Progenitor cell of endocrine pancreas (in vitro differentiated cells): ENCODE measurements at regions not wholly inside any gene's neighbourhood (a gene's known extent, or its start where the extent isn't known, plus 50 kb on each side); places are given as distances from the start of the nearest gene placed in this dataset.

Experiments
- DNase-seq: peaks from one replicate; pipeline ENCODE4 v3.0.0; 2021; ENCODE audit warnings: low spot score; ENCODE audit not compliant: unreplicated experiment
- H3K27ac Mint-ChIP-seq: 2 replicates; pipeline ENCODE4 v1.8.0; 2021; ENCODE audit warnings: mild to moderate bottlenecking, moderate library complexity, mixed read lengths
- H3K27me3 Mint-ChIP-seq: 2 replicates; pipeline ENCODE4 v1.8.0; 2021; ENCODE audit warnings: mixed read lengths
- H3K36me3 Mint-ChIP-seq: 2 replicates; pipeline ENCODE4 v1.8.0; 2022; ENCODE audit warnings: mixed read lengths; ENCODE audit not compliant: insufficient read depth
- H3K4me1 Mint-ChIP-seq: 2 replicates; pipeline ENCODE4 v1.8.0; 2021; ENCODE audit warnings: low read depth, mixed read lengths
- H3K4me3 Mint-ChIP-seq: 2 replicates; pipeline ENCODE4 v1.8.0; 2021; ENCODE audit warnings: low read depth, mild to moderate bottlenecking, moderate library complexity, mixed read lengths
- H3K9me3 Mint-ChIP-seq: 2 replicates; pipeline ENCODE4 v1.8.0; 2021; ENCODE audit warnings: low read depth, mixed read lengths
- CTCF ChIP-seq: fragments of 200-600 bp; sonication (generic); IDR thresholded peaks from one replicate; pipeline ENCODE4 v1.5.0; 2021; ENCODE audit warnings: antibody characterized with exemption, mild to moderate bottlenecking; ENCODE audit not compliant: unreplicated experiment

- H3K4me1 Mint-ChIP-seq = no peaks in the 10 kb centered on the region
- DNase-seq = no peak
- H3K4me3 Mint-ChIP-seq = no peak overlapping the region
- peaks cover 5% of the 10 kb centered on the region for H3K9me3 Mint-ChIP-seq
- H3K27me3 Mint-ChIP-seq = no peaks in the 10 kb centered on the region
- TF ChIP-seq CTCF = no peak
- H3K36me3 Mint-ChIP-seq = no peaks in the 10 kb centered on the region
- H3K27ac Mint-ChIP-seq = no peak overlapping the region
Measured at GRCh38 chr2:217193431-217194340, 333.8 kb upstream of the TNP1 start.

- Mint-ChIP-seq H3K27ac (no peak overlapping the region), H3K36me3 (no peaks in the 10 kb centered on the region), H3K9me3 (peaks cover 5% of the 10 kb centered on the region), H3K27me3 (no peaks in the 10 kb centered on the region), H3K4me3 (no peak overlapping the region), H3K4me1 (no peaks in the 10 kb centered on the region)
- TF ChIP-seq CTCF = no peak
- DNase-seq = no peak
Measured at GRCh38 chr2:217192366-217192765, 332.5 kb upstream of the TNP1 start.

GRCh38 chr2:217189747-217190146, 329.9 kb upstream of the TNP1 start:
- H3K36me3 Mint-ChIP-seq = no peaks in the 10 kb centered on the region
- H3K27ac Mint-ChIP-seq = no peak overlapping the region
- H3K27me3 Mint-ChIP-seq = no peaks in the 10 kb centered on the region
- DNase-seq = no peak
- no peaks in the 10 kb centered on the region for H3K4me1 Mint-ChIP-seq
- no peaks in the 10 kb centered on the region for H3K9me3 Mint-ChIP-seq
- TF ChIP-seq CTCF = no peak
- no peak overlapping the region for H3K4me3 Mint-ChIP-seq

GRCh38 chr2:217189131-217189530, 329.3 kb upstream of the TNP1 start:
- Mint-ChIP-seq H3K27me3 (no peaks in the 10 kb centered on the region), H3K36me3 (no peaks in the 10 kb centered on the region), H3K4me1 (no peaks in the 10 kb centered on the region), H3K27ac (no peak overlapping the region), H3K4me3 (no peak overlapping the region), H3K9me3 (no peaks in the 10 kb centered on the region)
- DNase-seq = no peak
- no peak for TF ChIP-seq CTCF

- no peak for DNase-seq
- Mint-ChIP-seq H3K27ac (no peak overlapping the region), H3K9me3 (no peaks in the 10 kb centered on the region), H3K4me1 (no peaks in the 10 kb centered on the region), H3K4me3 (no peak overlapping the region), H3K36me3 (no peaks in the 10 kb centered on the region), H3K27me3 (no peaks in the 10 kb centered on the region)
- TF ChIP-seq CTCF = no peak
Measured at GRCh38 chr2:217186668-217187159, 326.9 kb upstream of the TNP1 start.
